GM23338 (cell line): ENCODE measurements at regions not wholly inside any gene's neighbourhood (a gene's known extent, or its start where the extent isn't known, plus 50 kb on each side); places are given as distances from the start of the nearest gene placed in this dataset.

Experiments
- EZH2 ChIP-seq: fragments of 200-600 bp; sonication (generic); IDR thresholded peaks from one replicate; pipeline ENCODE4 v1.8.0; 2017; ENCODE audit warnings: antibody characterized with exemption, mild to moderate bottlenecking, low read depth; ENCODE audit not compliant: unreplicated experiment
- JUNB ChIP-seq: IDR thresholded peaks from one replicate; pipeline ENCODE4 v1.6.1; 2016; ENCODE audit warnings: antibody characterized with exemption; ENCODE audit not compliant: unreplicated experiment
- POLR2AphosphoS5 ChIP-seq: IDR thresholded peaks from 2 replicates; pipeline ENCODE4 v1.6.1; 2016; ENCODE audit warnings: antibody characterized with exemption, low read depth
- ZNF114 ChIP-seq: fragments of 250-450 bp; sonication (Bioruptor Pico); IDR thresholded peaks from 2 replicates; pipeline ENCODE4 v1.5.0; 2020; ENCODE audit warnings: mild to moderate bottlenecking, moderate library complexity
- TF ChIP-seq, protein P1 (sequence below): fragments of 250-450 bp; sonication (Bioruptor Pico); IDR thresholded peaks from 2 replicates; pipeline ENCODE4 v1.5.0; 2020; ENCODE audit warnings: mild to moderate bottlenecking, moderate library complexity
- TF ChIP-seq, protein P2 (sequence below): IDR thresholded peaks from one replicate; pipeline ENCODE4 v1.6.1; 2018; ENCODE audit warnings: antibody characterized with exemption; ENCODE audit not compliant: unreplicated experiment

DNA sequence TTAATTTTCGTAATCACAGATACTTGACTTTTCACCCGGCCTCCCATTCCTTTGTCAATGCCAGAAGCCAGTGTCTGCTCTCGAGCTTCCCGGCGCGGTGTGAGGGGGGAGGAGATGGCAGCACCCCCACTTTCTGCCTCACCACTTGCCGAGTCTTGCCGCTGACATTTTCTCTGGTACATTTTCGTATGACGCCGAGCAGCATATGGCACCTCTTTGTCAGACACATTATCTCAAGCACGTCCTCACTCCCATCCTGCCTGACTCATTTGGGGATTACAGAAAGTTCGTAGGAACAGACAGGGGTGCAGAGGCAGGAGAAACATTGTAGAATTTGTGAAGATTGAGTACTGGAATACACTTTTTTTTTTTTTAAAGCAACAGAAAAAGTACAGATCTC lies 60.8 kb upstream of the SORCS3 start (continued):
- TF ChIP-seq, protein P1, sequence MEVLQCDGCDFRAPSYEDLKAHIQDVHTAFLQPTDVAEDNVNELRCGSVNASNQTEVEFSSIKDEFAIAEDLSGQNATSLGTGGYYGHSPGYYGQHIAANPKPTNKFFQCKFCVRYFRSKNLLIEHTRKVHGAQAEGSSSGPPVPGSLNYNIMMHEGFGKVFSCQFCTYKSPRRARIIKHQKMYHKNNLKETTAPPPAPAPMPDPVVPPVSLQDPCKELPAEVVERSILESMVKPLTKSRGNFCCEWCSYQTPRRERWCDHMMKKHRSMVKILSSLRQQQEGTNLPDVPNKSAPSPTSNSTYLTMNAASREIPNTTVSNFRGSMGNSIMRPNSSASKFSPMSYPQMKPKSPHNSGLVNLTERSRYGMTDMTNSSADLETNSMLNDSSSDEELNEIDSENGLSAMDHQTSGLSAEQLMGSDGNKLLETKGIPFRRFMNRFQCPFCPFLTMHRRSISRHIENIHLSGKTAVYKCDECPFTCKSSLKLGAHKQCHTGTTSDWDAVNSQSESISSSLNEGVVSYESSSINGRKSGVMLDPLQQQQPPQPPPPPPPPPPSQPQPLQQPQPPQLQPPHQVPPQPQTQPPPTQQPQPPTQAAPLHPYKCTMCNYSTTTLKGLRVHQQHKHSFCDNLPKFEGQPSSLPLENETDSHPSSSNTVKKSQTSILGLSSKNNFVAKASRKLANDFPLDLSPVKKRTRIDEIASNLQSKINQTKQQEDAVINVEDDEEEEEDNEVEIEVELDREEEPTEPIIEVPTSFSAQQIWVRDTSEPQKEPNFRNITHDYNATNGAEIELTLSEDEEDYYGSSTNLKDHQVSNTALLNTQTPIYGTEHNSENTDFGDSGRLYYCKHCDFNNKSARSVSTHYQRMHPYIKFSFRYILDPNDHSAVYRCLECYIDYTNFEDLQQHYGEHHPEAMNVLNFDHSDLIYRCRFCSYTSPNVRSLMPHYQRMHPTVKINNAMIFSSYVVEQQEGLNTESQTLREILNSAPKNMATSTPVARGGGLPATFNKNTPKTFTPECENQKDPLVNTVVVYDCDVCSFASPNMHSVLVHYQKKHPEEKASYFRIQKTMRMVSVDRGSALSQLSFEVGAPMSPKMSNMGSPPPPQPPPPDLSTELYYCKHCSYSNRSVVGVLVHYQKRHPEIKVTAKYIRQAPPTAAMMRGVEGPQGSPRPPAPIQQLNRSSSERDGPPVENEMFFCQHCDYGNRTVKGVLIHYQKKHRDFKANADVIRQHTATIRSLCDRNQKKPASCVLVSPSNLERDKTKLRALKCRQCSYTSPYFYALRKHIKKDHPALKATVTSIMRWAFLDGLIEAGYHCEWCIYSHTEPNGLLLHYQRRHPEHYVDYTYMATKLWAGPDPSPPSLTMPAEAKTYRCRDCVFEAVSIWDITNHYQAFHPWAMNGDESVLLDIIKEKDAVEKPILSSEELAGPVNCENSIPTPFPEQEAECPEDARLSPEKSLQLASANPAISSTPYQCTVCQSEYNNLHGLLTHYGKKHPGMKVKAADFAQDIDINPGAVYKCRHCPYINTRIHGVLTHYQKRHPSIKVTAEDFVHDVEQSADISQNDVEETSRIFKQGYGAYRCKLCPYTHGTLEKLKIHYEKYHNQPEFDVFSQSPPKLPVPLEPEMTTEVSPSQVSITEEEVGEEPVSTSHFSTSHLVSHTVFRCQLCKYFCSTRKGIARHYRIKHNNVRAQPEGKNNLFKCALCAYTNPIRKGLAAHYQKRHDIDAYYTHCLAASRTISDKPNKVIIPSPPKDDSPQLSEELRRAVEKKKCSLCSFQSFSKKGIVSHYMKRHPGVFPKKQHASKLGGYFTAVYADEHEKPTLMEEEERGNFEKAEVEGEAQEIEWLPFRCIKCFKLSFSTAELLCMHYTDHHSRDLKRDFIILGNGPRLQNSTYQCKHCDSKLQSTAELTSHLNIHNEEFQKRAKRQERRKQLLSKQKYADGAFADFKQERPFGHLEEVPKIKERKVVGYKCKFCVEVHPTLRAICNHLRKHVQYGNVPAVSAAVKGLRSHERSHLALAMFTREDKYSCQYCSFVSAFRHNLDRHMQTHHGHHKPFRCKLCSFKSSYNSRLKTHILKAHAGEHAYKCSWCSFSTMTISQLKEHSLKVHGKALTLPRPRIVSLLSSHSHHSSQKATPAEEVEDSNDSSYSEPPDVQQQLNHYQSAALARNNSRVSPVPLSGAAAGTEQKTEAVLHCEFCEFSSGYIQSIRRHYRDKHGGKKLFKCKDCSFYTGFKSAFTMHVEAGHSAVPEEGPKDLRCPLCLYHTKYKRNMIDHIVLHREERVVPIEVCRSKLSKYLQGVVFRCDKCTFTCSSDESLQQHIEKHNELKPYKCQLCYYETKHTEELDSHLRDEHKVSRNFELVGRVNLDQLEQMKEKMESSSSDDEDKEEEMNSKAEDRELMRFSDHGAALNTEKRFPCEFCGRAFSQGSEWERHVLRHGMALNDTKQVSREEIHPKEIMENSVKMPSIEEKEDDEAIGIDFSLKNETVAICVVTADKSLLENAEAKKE (CRISPR knock-in tag) = no peak
- TF ChIP-seq POLR2AphosphoS5 = no peak
- no peak for TF ChIP-seq JUNB
- TF ChIP-seq EZH2 = no peak
- no peak for TF ChIP-seq ZNF114 (CRISPR knock-in tag)
- TF ChIP-seq, protein P2, sequence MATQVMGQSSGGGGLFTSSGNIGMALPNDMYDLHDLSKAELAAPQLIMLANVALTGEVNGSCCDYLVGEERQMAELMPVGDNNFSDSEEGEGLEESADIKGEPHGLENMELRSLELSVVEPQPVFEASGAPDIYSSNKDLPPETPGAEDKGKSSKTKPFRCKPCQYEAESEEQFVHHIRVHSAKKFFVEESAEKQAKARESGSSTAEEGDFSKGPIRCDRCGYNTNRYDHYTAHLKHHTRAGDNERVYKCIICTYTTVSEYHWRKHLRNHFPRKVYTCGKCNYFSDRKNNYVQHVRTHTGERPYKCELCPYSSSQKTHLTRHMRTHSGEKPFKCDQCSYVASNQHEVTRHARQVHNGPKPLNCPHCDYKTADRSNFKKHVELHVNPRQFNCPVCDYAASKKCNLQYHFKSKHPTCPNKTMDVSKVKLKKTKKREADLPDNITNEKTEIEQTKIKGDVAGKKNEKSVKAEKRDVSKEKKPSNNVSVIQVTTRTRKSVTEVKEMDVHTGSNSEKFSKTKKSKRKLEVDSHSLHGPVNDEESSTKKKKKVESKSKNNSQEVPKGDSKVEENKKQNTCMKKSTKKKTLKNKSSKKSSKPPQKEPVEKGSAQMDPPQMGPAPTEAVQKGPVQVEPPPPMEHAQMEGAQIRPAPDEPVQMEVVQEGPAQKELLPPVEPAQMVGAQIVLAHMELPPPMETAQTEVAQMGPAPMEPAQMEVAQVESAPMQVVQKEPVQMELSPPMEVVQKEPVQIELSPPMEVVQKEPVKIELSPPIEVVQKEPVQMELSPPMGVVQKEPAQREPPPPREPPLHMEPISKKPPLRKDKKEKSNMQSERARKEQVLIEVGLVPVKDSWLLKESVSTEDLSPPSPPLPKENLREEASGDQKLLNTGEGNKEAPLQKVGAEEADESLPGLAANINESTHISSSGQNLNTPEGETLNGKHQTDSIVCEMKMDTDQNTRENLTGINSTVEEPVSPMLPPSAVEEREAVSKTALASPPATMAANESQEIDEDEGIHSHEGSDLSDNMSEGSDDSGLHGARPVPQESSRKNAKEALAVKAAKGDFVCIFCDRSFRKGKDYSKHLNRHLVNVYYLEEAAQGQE = no peak
